ENCODE measurements at regions not wholly inside any gene's neighbourhood (a gene's known extent, or its start where the extent isn't known, plus 50 kb on each side); places are given as distances from the start of the nearest gene placed in this dataset.

DNA sequence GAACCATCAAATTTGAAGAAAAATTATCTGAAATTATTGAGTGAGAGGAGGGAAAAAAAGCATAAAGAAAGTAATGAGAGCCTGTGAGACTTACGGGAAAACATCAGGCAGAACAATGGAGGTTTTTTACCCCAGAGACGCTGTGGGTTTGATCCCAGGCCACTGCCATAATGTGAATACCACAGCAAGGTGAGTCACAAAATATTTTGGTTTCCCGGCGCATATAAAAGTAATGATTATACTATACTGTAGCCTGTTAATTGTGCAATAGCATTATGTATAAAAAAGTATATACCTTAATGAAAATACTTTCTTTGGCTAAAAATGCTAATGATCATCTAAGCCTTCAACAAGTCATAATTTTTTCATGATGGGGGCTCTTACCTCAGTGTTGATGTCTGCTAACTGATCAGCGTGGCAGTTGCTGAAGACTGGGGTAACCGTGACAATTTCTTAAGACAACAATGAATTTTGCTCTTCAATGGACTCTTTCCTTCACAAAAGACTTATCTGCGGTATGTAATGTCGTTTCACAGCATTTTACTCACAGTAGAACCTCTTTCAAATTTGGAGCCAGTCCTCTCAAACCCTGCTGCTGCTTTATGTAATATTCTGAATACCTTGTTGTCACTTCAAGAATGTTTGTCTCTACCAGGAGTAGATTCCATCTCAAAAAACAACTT is 97.0 kb upstream of the FAM20C start:
- TF ChIP-seq, protein P1, sequence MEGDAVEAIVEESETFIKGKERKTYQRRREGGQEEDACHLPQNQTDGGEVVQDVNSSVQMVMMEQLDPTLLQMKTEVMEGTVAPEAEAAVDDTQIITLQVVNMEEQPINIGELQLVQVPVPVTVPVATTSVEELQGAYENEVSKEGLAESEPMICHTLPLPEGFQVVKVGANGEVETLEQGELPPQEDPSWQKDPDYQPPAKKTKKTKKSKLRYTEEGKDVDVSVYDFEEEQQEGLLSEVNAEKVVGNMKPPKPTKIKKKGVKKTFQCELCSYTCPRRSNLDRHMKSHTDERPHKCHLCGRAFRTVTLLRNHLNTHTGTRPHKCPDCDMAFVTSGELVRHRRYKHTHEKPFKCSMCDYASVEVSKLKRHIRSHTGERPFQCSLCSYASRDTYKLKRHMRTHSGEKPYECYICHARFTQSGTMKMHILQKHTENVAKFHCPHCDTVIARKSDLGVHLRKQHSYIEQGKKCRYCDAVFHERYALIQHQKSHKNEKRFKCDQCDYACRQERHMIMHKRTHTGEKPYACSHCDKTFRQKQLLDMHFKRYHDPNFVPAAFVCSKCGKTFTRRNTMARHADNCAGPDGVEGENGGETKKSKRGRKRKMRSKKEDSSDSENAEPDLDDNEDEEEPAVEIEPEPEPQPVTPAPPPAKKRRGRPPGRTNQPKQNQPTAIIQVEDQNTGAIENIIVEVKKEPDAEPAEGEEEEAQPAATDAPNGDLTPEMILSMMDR (IDR thresholded peaks at IDR 0.05; ENCODE audit: control insufficient read depth, insufficient read depth, low read depth, low read length, missing control alignments), result no peak
- no peak overlapping the region for H3K4me3 ChIP-seq (ENCODE audit: control insufficient read depth, low read depth, low read length)
- DNase-seq (ENCODE audit: low read depth), result no peak

DNA sequence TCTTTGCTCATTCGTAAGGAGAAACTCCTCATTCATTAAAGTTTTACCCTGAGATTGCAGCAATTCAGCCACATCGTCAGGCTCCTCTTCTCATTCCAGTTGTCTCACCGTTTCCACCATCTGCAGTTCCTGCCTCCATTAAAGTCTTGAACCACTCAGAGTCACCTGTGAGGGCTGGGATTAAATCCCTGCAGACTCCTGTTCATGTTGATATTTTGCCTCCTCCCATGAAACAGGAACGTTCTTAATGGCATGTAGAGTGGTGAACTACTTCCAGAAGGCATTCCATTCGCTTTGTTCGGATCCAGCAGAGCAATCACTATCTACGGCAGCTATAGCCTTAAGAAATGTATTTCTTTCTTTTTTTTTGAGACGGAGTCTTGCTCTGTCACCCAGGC is 96.5 kb upstream of the FAM20C start:
- H3K4me3 ChIP-seq (ENCODE audit: control insufficient read depth, low read depth, low read length), result no peak overlapping the region
- TF ChIP-seq, protein P1 (IDR thresholded peaks at IDR 0.05; ENCODE audit: control insufficient read depth, insufficient read depth, low read depth, low read length, missing control alignments), result no peak
- DNase-seq (ENCODE audit: low read depth), result no peak

DNA sequence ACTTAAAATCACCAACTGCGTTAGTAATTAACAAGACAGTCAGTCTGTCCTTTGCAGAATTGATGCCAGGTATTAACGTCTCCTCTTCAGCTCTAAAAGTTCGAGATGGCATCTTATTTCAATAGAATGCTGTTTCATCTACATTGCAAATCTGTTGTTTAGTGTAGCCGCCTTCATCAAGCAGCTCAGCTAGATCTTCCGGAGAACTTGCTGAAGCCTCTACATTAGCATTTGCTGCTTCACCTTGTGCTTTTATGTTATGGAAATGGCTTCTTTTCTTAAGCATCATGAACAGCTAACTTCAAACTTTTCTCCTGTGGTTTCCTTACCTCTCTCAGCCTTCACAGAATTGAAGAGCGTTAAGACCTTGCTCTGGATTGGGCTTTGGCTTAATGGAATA is 95.5 kb upstream of the FAM20C start:
- TF ChIP-seq, protein P1 (IDR thresholded peaks at IDR 0.05; ENCODE audit: control insufficient read depth, insufficient read depth, low read depth, low read length, missing control alignments), result no peak
- no peak for DNase-seq (ENCODE audit: low read depth)
- no peak overlapping the region for H3K4me3 ChIP-seq (ENCODE audit: control insufficient read depth, low read depth, low read length)

DNA sequence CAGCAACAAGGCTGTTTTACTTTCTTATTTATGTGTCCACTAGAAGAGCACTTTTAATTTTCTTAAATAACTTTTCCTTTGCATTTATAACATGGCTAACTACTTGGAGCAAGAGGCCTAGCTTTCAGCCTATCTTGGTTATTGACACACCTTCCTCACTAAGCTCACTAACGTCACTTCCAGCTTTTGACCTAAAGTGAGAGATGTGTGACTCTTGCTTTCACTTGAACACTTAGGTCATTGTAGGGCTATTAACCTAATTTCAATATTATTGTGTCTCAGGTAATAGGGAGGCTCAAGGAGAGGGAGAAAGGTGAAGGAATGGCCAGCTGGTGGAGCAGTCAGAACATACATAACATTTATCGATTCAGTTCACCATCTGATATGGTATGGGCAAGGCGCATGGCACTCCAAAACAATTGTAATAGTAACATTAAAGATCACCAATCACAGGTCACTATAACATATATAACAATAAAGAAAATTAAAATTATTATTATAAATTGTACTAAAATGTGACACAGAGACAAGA is 95.0 kb upstream of the FAM20C start:
- H3K4me3 ChIP-seq (ENCODE audit: control insufficient read depth, low read depth, low read length), result no peak overlapping the region
- TF ChIP-seq, protein P1 (IDR thresholded peaks at IDR 0.05; ENCODE audit: control insufficient read depth, insufficient read depth, low read depth, low read length, missing control alignments), result no peak
- no peak for DNase-seq (ENCODE audit: low read depth)

DNA sequence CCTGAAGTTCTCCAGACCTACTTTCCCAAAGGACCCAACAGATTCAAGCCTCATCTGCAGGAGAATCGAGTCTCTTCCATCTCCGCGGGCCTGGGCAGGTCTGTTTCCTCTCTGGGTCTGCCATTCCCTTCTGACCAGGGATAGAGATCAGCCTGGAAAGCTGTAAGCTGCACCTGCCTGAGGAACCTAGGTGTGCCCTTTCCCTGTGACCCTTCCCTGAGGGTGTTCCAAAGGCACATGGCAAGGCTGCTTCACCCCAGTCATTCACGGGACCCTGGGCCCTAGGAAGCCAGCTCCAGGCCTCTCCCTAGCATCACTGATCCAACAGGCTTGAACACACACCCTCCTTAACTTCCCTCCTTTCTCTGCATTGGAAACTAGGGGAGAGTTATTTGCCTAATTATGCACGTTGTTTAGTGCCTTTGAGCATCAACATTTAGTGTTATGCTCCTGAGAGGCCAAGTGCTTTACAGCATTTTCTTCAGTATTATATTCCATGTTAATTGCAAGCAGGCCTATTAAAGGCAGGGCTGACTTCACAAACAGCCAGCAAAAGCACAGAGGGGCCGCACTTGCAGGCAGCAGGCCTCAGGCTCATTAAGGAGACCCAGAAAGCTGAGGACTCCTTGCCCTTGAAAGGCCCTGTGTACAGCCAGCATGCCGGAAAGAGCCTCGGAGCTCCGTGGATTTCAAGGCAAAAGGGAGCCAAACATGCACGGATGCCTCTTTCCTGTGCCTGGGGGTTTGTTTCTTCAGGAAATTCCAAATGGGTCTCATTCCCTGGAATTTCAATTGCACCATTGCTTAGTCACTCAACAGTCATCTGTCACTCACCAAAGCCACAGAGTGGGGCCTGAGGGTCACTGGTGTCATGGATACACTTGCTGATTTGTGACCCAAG is 91.0 kb upstream of the FAM20C start:
- H3K4me3 ChIP-seq (ENCODE audit: control insufficient read depth, low read depth, low read length), result no peak overlapping the region
- TF ChIP-seq, protein P1 (IDR thresholded peaks at IDR 0.05; ENCODE audit: control insufficient read depth, insufficient read depth, low read depth, low read length, missing control alignments), result no peak
- DNase-seq (ENCODE audit: low read depth), result no peak

DNA sequence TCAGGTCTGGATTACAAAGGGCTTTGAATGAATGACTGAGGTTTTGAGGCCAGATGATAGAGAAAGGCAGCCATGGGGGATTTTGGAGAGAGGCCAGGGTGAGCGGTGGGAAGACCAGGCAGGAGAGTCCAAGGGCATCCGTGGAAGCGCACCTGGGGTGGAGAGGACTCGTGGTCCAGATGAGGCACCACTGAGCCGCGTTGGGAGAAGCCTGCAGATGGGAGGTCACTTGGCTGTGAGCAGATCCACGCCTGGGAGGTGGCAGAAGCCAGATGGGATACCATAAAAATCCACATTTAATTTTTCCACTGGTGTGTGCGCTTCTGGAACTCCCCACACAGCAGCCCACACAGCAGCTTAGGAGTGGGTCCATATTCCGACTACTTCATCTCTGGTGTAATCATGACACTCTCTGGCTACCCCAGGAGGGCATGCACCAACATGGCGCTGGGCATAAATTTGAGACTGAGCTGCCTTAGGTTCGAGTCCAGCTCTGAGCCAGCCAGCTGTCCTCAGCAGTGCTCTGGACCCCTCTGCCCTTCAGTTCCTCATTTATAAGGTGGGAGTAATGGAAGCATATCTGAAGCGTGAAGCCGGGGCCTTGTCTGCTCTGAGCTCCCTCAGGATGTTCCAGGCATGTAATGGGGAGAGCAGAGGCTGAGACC is 90.2 kb upstream of the FAM20C start:
- no peak overlapping the region for H3K4me3 ChIP-seq (ENCODE audit: control insufficient read depth, low read depth, low read length)
- DNase-seq (ENCODE audit: low read depth), result no peak
- TF ChIP-seq, protein P1 (IDR thresholded peaks at IDR 0.05; ENCODE audit: control insufficient read depth, insufficient read depth, low read depth, low read length, missing control alignments), result no peak

All from AG09309 (cell line).